ENCODE measurements at regions not wholly inside any gene's neighbourhood (a gene's known extent, or its start where the extent isn't known, plus 50 kb on each side); places are given as distances from the start of the nearest gene placed in this dataset.

- Histone ChIP-seq H3K79me1 (ENCODE audit: low read length) (no peaks in the 10 kb centered on the region), H3K9ac (ENCODE audit: low read length) (no peak overlapping the region), H2BK120ac (ENCODE audit: low read depth, low read length) (no peak overlapping the region), H3K4me1 (ENCODE audit: control insufficient read depth, low read depth, low read length) (no peaks in the 10 kb centered on the region), H3K4ac (ENCODE audit: low read depth, low read length) (no peak overlapping the region), H2BK5ac (ENCODE audit: low read length) (no peak overlapping the region), H3K56ac (ENCODE audit: low read length) (no peak overlapping the region), H3K79me2 (ENCODE audit: control insufficient read depth, insufficient read depth, low read length) (no peaks in the 10 kb centered on the region), H3K36me3 (ENCODE audit: control insufficient read depth, insufficient read depth, low read length) (no peaks in the 10 kb centered on the region), H2BK15ac (replicated peaks; ENCODE audit: low read depth) (no peak overlapping the region), H3K27ac (ENCODE audit: low read depth, low read length) (no peak overlapping the region), H4K8ac (ENCODE audit: low read depth, low read length) (no peak overlapping the region), H3K4me2 (ENCODE audit: low read length) (no peak overlapping the region), H2AK5ac (ENCODE audit: low read length) (no peak overlapping the region), H3K27me3 (ENCODE audit: insufficient read depth, low read length, poor library complexity) (no peaks in the 10 kb centered on the region), H3K4me3 (ENCODE audit: low read length) (no peak overlapping the region), H4K5ac (ENCODE audit: low read length) (no peak overlapping the region), H3K18ac (ENCODE audit: low read length) (no peak overlapping the region), H3K23ac (ENCODE audit: low read length) (no peak overlapping the region)
- WGBS (ENCODE audit: extremely low coverage, insufficient coverage, low lambda C conversion rate), result no CpG with 5 or more reads among the region's 7 CpGs
- DNase-seq, result no peak
These were observed 74.4 kb upstream of the TRIB2 start for GRCh38 chr2:12642332-12642731.

DNA sequence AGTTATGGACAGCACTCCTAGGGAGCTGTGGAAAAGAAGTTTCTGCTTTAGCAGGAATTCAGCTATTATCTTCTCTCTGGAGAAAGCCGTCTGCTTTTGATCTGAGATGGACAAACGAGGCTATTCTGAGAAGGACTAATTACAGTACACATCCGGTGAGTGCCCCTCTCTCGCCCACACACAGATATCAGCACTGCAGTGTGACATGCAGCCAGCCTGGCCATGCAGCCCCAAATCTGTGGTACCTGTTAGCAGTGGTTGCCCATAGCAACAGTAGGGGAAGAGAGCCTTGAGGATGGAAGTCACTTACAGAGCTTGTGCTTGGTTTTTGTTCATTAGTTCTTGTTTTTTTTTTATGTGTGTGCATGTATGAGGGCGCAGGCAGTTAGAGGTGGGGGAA, 73.9 kb upstream of the TRIB2 start:
- Histone ChIP-seq H2BK120ac (ENCODE audit: low read depth, low read length) (no peak overlapping the region), H3K36me3 (ENCODE audit: control insufficient read depth, insufficient read depth, low read length) (no peaks in the 10 kb centered on the region), H3K4me1 (ENCODE audit: control insufficient read depth, low read depth, low read length) (no peaks in the 10 kb centered on the region), H3K79me1 (ENCODE audit: low read length) (no peaks in the 10 kb centered on the region), H4K5ac (ENCODE audit: low read length) (no peak overlapping the region), H3K27me3 (ENCODE audit: insufficient read depth, low read length, poor library complexity) (no peaks in the 10 kb centered on the region), H2BK15ac (replicated peaks; ENCODE audit: low read depth) (no peak overlapping the region), H3K4me2 (ENCODE audit: low read length) (no peak overlapping the region), H4K8ac (ENCODE audit: low read depth, low read length) (no peak overlapping the region), H3K9ac (ENCODE audit: low read length) (no peak overlapping the region), H3K27ac (ENCODE audit: low read depth, low read length) (no peak overlapping the region), H3K23ac (ENCODE audit: low read length) (no peak overlapping the region), H3K79me2 (ENCODE audit: control insufficient read depth, insufficient read depth, low read length) (no peaks in the 10 kb centered on the region), H3K4ac (ENCODE audit: low read depth, low read length) (no peak overlapping the region), H3K18ac (ENCODE audit: low read length) (no peak overlapping the region), H3K56ac (ENCODE audit: low read length) (no peak overlapping the region), H2AK5ac (ENCODE audit: low read length) (no peak overlapping the region), H3K4me3 (ENCODE audit: low read length) (no peak overlapping the region), H2BK5ac (ENCODE audit: low read length) (no peak overlapping the region)
- no CpG with 5 or more reads among the region's 5 CpGs for WGBS (ENCODE audit: extremely low coverage, insufficient coverage, low lambda C conversion rate)
- DNase-seq, result no peak

GRCh38 chr2:12649602-12650400, 66.9 kb upstream of the TRIB2 start:
- Histone ChIP-seq H3K4me2 (ENCODE audit: low read length) (no peak overlapping the region), H3K18ac (ENCODE audit: low read length) (no peak overlapping the region), H3K4me3 (ENCODE audit: low read length) (no peak overlapping the region), H4K5ac (ENCODE audit: low read length) (no peak overlapping the region), H3K79me1 (ENCODE audit: low read length) (no peaks in the 10 kb centered on the region), H2AK5ac (ENCODE audit: low read length) (no peak overlapping the region), H3K27me3 (ENCODE audit: insufficient read depth, low read length, poor library complexity) (no peaks in the 10 kb centered on the region), H4K8ac (ENCODE audit: low read depth, low read length) (no peak overlapping the region), H3K4ac (ENCODE audit: low read depth, low read length) (no peak overlapping the region), H3K56ac (ENCODE audit: low read length) (no peak overlapping the region), H3K9ac (ENCODE audit: low read length) (no peak overlapping the region), H3K36me3 (ENCODE audit: control insufficient read depth, insufficient read depth, low read length) (no peaks in the 10 kb centered on the region), H3K79me2 (ENCODE audit: control insufficient read depth, insufficient read depth, low read length) (no peaks in the 10 kb centered on the region), H2BK15ac (replicated peaks; ENCODE audit: low read depth) (no peak overlapping the region), H2BK5ac (ENCODE audit: low read length) (no peak overlapping the region), H3K4me1 (ENCODE audit: control insufficient read depth, low read depth, low read length) (no peaks in the 10 kb centered on the region), H3K23ac (ENCODE audit: low read length) (no peak overlapping the region), H3K27ac (ENCODE audit: low read depth, low read length) (no peak overlapping the region), H2BK120ac (ENCODE audit: low read depth, low read length) (no peak overlapping the region)
- no CpG with 5 or more reads among the region's 10 CpGs for WGBS (ENCODE audit: extremely low coverage, insufficient coverage, low lambda C conversion rate)
- no peak for DNase-seq

- Histone ChIP-seq H2BK120ac (ENCODE audit: low read depth, low read length) (no peak overlapping the region), H4K5ac (ENCODE audit: low read length) (no peak overlapping the region), H2BK15ac (replicated peaks; ENCODE audit: low read depth) (no peak overlapping the region), H3K18ac (ENCODE audit: low read length) (no peak overlapping the region), H3K56ac (ENCODE audit: low read length) (no peak overlapping the region), H2AK5ac (ENCODE audit: low read length) (no peak overlapping the region), H3K4me1 (ENCODE audit: control insufficient read depth, low read depth, low read length) (no peaks in the 10 kb centered on the region), H3K4ac (ENCODE audit: low read depth, low read length) (no peak overlapping the region), H3K9ac (ENCODE audit: low read length) (no peak overlapping the region), H3K79me2 (ENCODE audit: control insufficient read depth, insufficient read depth, low read length) (no peaks in the 10 kb centered on the region), H3K23ac (ENCODE audit: low read length) (no peak overlapping the region), H3K79me1 (ENCODE audit: low read length) (no peaks in the 10 kb centered on the region), H3K36me3 (ENCODE audit: control insufficient read depth, insufficient read depth, low read length) (no peaks in the 10 kb centered on the region), H3K4me2 (ENCODE audit: low read length) (no peak overlapping the region), H2BK5ac (ENCODE audit: low read length) (no peak overlapping the region), H3K4me3 (ENCODE audit: low read length) (no peak overlapping the region), H4K8ac (ENCODE audit: low read depth, low read length) (no peak overlapping the region), H3K27me3 (ENCODE audit: insufficient read depth, low read length, poor library complexity) (no peaks in the 10 kb centered on the region), H3K27ac (ENCODE audit: low read depth, low read length) (no peak overlapping the region)
- no peak for DNase-seq
- no CpG with 5 or more reads among the region's 8 CpGs for WGBS (ENCODE audit: extremely low coverage, insufficient coverage, low lambda C conversion rate)
These were observed 65.1 kb upstream of the TRIB2 start for GRCh38 chr2:12651641-12652040.

GRCh38 chr2:12652723-12653122, 64.0 kb upstream of the TRIB2 start:
- Histone ChIP-seq H3K27ac (ENCODE audit: low read depth, low read length) (no peak overlapping the region), H3K9ac (ENCODE audit: low read length) (no peak overlapping the region), H3K4me2 (ENCODE audit: low read length) (no peak overlapping the region), H3K79me2 (ENCODE audit: control insufficient read depth, insufficient read depth, low read length) (no peaks in the 10 kb centered on the region), H3K27me3 (ENCODE audit: insufficient read depth, low read length, poor library complexity) (no peaks in the 10 kb centered on the region), H3K23ac (ENCODE audit: low read length) (no peak overlapping the region), H2BK120ac (ENCODE audit: low read depth, low read length) (no peak overlapping the region), H3K18ac (ENCODE audit: low read length) (no peak overlapping the region), H3K36me3 (ENCODE audit: control insufficient read depth, insufficient read depth, low read length) (no peaks in the 10 kb centered on the region), H2BK5ac (ENCODE audit: low read length) (no peak overlapping the region), H3K56ac (ENCODE audit: low read length) (no peak overlapping the region), H4K5ac (ENCODE audit: low read length) (no peak overlapping the region), H3K4ac (ENCODE audit: low read depth, low read length) (no peak overlapping the region), H2AK5ac (ENCODE audit: low read length) (no peak overlapping the region), H2BK15ac (replicated peaks; ENCODE audit: low read depth) (no peak overlapping the region), H3K79me1 (ENCODE audit: low read length) (no peaks in the 10 kb centered on the region), H3K4me1 (ENCODE audit: control insufficient read depth, low read depth, low read length) (no peaks in the 10 kb centered on the region), H3K4me3 (ENCODE audit: low read length) (no peak overlapping the region), H4K8ac (ENCODE audit: low read depth, low read length) (no peak overlapping the region)
- WGBS (ENCODE audit: extremely low coverage, insufficient coverage, low lambda C conversion rate), result no CpG with 5 or more reads among the region's 9 CpGs
- no peak for DNase-seq

- Histone ChIP-seq H2BK120ac (ENCODE audit: low read depth, low read length) (no peak overlapping the region), H2BK5ac (ENCODE audit: low read length) (no peak overlapping the region), H3K9ac (ENCODE audit: low read length) (no peak overlapping the region), H3K79me1 (ENCODE audit: low read length) (no peaks in the 10 kb centered on the region), H3K36me3 (ENCODE audit: control insufficient read depth, insufficient read depth, low read length) (no peaks in the 10 kb centered on the region), H3K4me3 (ENCODE audit: low read length) (no peak overlapping the region), H3K27me3 (ENCODE audit: insufficient read depth, low read length, poor library complexity) (no peaks in the 10 kb centered on the region), H2AK5ac (ENCODE audit: low read length) (no peak overlapping the region), H4K5ac (ENCODE audit: low read length) (no peak overlapping the region), H2BK15ac (replicated peaks; ENCODE audit: low read depth) (no peak overlapping the region), H3K23ac (ENCODE audit: low read length) (no peak overlapping the region), H4K8ac (ENCODE audit: low read depth, low read length) (no peak overlapping the region), H3K4me1 (ENCODE audit: control insufficient read depth, low read depth, low read length) (no peaks in the 10 kb centered on the region), H3K79me2 (ENCODE audit: control insufficient read depth, insufficient read depth, low read length) (no peaks in the 10 kb centered on the region), H3K56ac (ENCODE audit: low read length) (no peak overlapping the region), H3K27ac (ENCODE audit: low read depth, low read length) (no peak overlapping the region), H3K4ac (ENCODE audit: low read depth, low read length) (no peak overlapping the region), H3K18ac (ENCODE audit: low read length) (no peak overlapping the region), H3K4me2 (ENCODE audit: low read length) (no peak overlapping the region)
- no peak for DNase-seq
- no CpG with 5 or more reads among the region's 6 CpGs for WGBS (ENCODE audit: extremely low coverage, insufficient coverage, low lambda C conversion rate)
These were observed 59.2 kb upstream of the TRIB2 start for GRCh38 chr2:12657560-12657959.

All from mesendoderm (in vitro differentiated cells).